Osteoblast (primary cell): ENCODE measurements at regions not wholly inside any gene's neighbourhood (a gene's known extent, or its start where the extent isn't known, plus 50 kb on each side); places are given as distances from the start of the nearest gene placed in this dataset.

ENCODE experiments used
- DNase-seq: peaks from one replicate; pipeline ENCODE4 v3.0.0; 2011; ENCODE audit warnings: low spot score, mixed read lengths; ENCODE audit not compliant: insufficient read length; ENCODE audit errors: missing footprints
- H2AFZ ChIP-seq: 2 replicates; pipeline ENCODE4 v1.6.0; 2011; ENCODE audit warnings: mild to moderate bottlenecking, low read length
- H3K27ac ChIP-seq: 2 replicates; pipeline ENCODE4 v1.5.1; 2011; ENCODE audit warnings: mild to moderate bottlenecking, low read depth, low read length, moderate library complexity
- H3K27me3 ChIP-seq: 2 replicates; pipeline ENCODE4 v1.6.0; 2012; ENCODE audit warnings: mild to moderate bottlenecking, control low read depth, inconsistent platforms, low read length, moderate library complexity; ENCODE audit not compliant: insufficient read depth
- H3K36me3 ChIP-seq: 2 replicates; pipeline ENCODE4 v1.5.1; 2011; ENCODE audit warnings: mild to moderate bottlenecking, low read length, control low read depth, moderate library complexity; ENCODE audit not compliant: insufficient read depth
- H3K4me1 ChIP-seq: 2 replicates; pipeline ENCODE4 v1.5.1; 2011; ENCODE audit warnings: mild to moderate bottlenecking, low read length, control low read depth, moderate library complexity; ENCODE audit not compliant: insufficient read depth
- H3K4me2 ChIP-seq: 2 replicates; pipeline ENCODE4 v1.6.0; 2011; ENCODE audit warnings: mild to moderate bottlenecking, low read length; ENCODE audit not compliant: insufficient read depth
- H3K4me3 ChIP-seq: fragments of 200-600 bp; sonication (generic); 3 replicates; pipeline ENCODE4 v1.5.1; 2012; ENCODE audit warnings: mild to moderate bottlenecking, low read length, inconsistent platforms; ENCODE audit not compliant: insufficient read depth
- H3K79me2 ChIP-seq: 2 replicates; pipeline ENCODE4 v1.6.0; 2012; ENCODE audit warnings: mild to moderate bottlenecking, low read length, control low read depth, inconsistent platforms; ENCODE audit not compliant: insufficient read depth
- H3K9me3 ChIP-seq: 2 replicates; pipeline ENCODE4 v1.5.1; 2011; ENCODE audit warnings: low read depth, low read length, control low read depth
- H4K20me1 ChIP-seq: 2 replicates; pipeline ENCODE4 v1.6.0; 2012; ENCODE audit warnings: mild to moderate bottlenecking, low read length, control low read depth; ENCODE audit not compliant: insufficient read depth
- TF ChIP-seq, protein P1 (sequence below): IDR thresholded peaks from 2 replicates; pipeline ENCODE4 v1.5.1; 2011; ENCODE audit warnings: mild to moderate bottlenecking, low read depth, low read length, moderate library complexity; ENCODE audit errors: extremely low read depth

DNA sequence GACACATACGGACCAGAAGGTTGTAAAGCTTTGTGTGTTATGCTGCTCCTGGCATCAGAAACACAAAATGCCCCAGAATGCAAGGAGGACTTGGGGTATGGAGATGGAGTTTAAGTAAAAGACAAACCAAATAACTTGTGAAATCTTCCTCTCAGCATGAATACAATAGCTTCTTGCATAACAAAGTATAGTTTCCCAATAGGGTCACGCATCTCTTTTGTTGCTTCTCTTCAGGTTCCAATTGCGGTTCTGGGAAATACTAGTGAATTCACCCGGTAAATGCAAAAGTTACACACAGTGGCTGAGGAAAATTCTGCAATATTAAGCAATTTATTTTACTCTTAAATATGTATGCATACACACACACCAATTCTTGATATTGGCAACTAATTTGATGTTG is 339.2 kb upstream of the EPHA4 start:
- Histone ChIP-seq H4K20me1 (no peaks in the 10 kb centered on the region), H2AFZ (no peak overlapping the region), H3K9me3 (no peaks in the 10 kb centered on the region), H3K27me3 (no peaks in the 10 kb centered on the region), H3K36me3 (no peaks in the 10 kb centered on the region), H3K27ac (no peak overlapping the region), H3K79me2 (no peaks in the 10 kb centered on the region), H3K4me3 (no peak overlapping the region), H3K4me1 (no peaks in the 10 kb centered on the region), H3K4me2 (no peak overlapping the region)
- TF ChIP-seq, protein P1, sequence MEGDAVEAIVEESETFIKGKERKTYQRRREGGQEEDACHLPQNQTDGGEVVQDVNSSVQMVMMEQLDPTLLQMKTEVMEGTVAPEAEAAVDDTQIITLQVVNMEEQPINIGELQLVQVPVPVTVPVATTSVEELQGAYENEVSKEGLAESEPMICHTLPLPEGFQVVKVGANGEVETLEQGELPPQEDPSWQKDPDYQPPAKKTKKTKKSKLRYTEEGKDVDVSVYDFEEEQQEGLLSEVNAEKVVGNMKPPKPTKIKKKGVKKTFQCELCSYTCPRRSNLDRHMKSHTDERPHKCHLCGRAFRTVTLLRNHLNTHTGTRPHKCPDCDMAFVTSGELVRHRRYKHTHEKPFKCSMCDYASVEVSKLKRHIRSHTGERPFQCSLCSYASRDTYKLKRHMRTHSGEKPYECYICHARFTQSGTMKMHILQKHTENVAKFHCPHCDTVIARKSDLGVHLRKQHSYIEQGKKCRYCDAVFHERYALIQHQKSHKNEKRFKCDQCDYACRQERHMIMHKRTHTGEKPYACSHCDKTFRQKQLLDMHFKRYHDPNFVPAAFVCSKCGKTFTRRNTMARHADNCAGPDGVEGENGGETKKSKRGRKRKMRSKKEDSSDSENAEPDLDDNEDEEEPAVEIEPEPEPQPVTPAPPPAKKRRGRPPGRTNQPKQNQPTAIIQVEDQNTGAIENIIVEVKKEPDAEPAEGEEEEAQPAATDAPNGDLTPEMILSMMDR, result no peak
- DNase-seq, result peak; percentile 19

DNA sequence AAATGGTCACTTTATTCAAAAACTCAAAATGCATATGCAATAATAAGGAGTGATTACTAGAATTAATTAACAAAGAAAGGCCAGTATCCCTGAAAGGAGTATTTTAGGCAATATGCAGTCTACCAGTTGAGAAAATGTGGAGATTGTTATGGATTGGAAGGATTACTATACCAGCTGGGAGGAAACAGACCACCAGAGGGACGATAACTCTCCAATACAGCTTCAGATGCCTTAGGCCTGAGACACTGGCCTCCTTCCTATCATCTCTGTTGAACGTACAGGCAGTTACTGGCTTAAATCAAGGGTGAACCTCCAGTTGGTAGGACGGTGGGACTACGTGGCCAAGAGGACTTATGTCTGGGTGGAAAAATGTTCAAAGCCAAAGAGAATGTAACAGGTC is 336.4 kb upstream of the EPHA4 start:
- H2AFZ ChIP-seq, result no peak overlapping the region
- no peaks in the 10 kb centered on the region for H3K9me3 ChIP-seq
- no peak overlapping the region for H3K4me3 ChIP-seq
- DNase-seq, result no peak
- no peak overlapping the region for H3K27ac ChIP-seq
- no peak overlapping the region for H3K4me2 ChIP-seq
- H4K20me1 ChIP-seq, result no peaks in the 10 kb centered on the region
- no peaks in the 10 kb centered on the region for H3K4me1 ChIP-seq
- no peaks in the 10 kb centered on the region for H3K27me3 ChIP-seq
- TF ChIP-seq, protein P1, result no peak
- no peaks in the 10 kb centered on the region for H3K79me2 ChIP-seq
- no peaks in the 10 kb centered on the region for H3K36me3 ChIP-seq

- TF ChIP-seq, protein P1, result no peak
- Histone ChIP-seq H3K4me1 (peaks cover 3% of the 10 kb centered on the region), H3K27me3 (no peaks in the 10 kb centered on the region), H4K20me1 (no peaks in the 10 kb centered on the region), H3K36me3 (no peaks in the 10 kb centered on the region), H3K4me2 (no peak overlapping the region), H3K4me3 (no peak overlapping the region), H2AFZ (no peak overlapping the region), H3K9me3 (no peaks in the 10 kb centered on the region), H3K79me2 (no peaks in the 10 kb centered on the region), H3K27ac (no peak overlapping the region)
- DNase-seq, result no peak
These were observed 325.6 kb upstream of the EPHA4 start for GRCh38 chr2:221897718-221898117.

- TF ChIP-seq, protein P1, result no peak
- Histone ChIP-seq H3K9me3 (no peaks in the 10 kb centered on the region), H3K4me1 (peaks cover 3% of the 10 kb centered on the region), H3K27me3 (no peaks in the 10 kb centered on the region), H3K4me3 (peak overlapping the region; percentile 25), H3K27ac (peak overlapping the region; percentile 33), H2AFZ (peak overlapping the region; percentile 72), H3K79me2 (no peaks in the 10 kb centered on the region), H4K20me1 (no peaks in the 10 kb centered on the region), H3K36me3 (no peaks in the 10 kb centered on the region), H3K4me2 (peak overlapping the region; percentile 43)
- DNase-seq, result peak; percentile 84
These were observed 324.5 kb upstream of the EPHA4 start for GRCh38 chr2:221896505-221897151.
